CD14-positive monocyte (primary cell): ENCODE measurements at regions not wholly inside any gene's neighbourhood (a gene's known extent, or its start where the extent isn't known, plus 50 kb on each side); places are given as distances from the start of the nearest gene placed in this dataset.

Experiments used
- DNase-seq, 3 donors: peaks; one replicate each; pipeline ENCODE4 v3.0.0-alpha.2; 2011 to 2022
- H2AFZ ChIP-seq: 2 replicates; pipeline ENCODE4 v1.6.0; 2012; ENCODE audit warnings: mild to moderate bottlenecking, low read depth, low read length, inconsistent platforms; ENCODE audit not compliant: insufficient read depth, poor library complexity, severe bottlenecking
- H3K27ac ChIP-seq, 2 donors: 1 replicate in 1 of 2; 2 replicates in 1 of 2; pipeline ENCODE4 v1.5.1; 2012 to 2013; ENCODE audit warnings: low read length in 2 of 2, control low read depth in 1 of 2, inconsistent platforms in 1 of 2, low read depth in 1 of 2, mild to moderate bottlenecking in 1 of 2
- H3K27me3 ChIP-seq, 2 donors: one replicate each; pipeline versions ENCODE4 v1.6.0 to v1.6.1; 2011 to 2013; ENCODE audit warnings: low read length in 2 of 2; ENCODE audit not compliant: control insufficient read depth in 2 of 2, insufficient read depth in 2 of 2
- H3K36me3 ChIP-seq, 2 donors: replicated peaks in 1 of 2; 1 replicate in 1 of 2; 2 replicates in 1 of 2; pipeline versions ENCODE4 v1.5.1 to v1.6.1; 2012 to 2013; ENCODE audit warnings: low read length in 2 of 2, control low read depth in 1 of 2, inconsistent platforms in 1 of 2, mild to moderate bottlenecking in 1 of 2; ENCODE audit not compliant: insufficient read depth in 2 of 2, control insufficient read depth in 1 of 2
- H3K4me1 ChIP-seq, 2 donors: 1 replicate in 1 of 2; 2 replicates in 1 of 2; pipeline versions ENCODE4 v1.5.1 to v1.6.1; 2012 to 2013; ENCODE audit warnings: low read length in 2 of 2, control low read depth in 1 of 2, inconsistent platforms in 1 of 2, mild to moderate bottlenecking in 1 of 2, moderate library complexity in 1 of 2; ENCODE audit not compliant: insufficient read depth in 2 of 2, control insufficient read depth in 1 of 2
- H3K4me2 ChIP-seq: replicated peaks from 2 replicates; pipeline ENCODE3; 2012; ENCODE audit warnings: low read length, moderate library complexity, mild to moderate bottlenecking; ENCODE audit not compliant: poor library complexity, severe bottlenecking; ENCODE audit errors: extremely low read depth
- H3K4me3 ChIP-seq, 3 experiments: fragments of 200-600 bp in 1 of 3; sonication (generic) in 1 of 3; replicated peaks in 1 of 3; 1 replicate in 2 of 3; 2 replicates in 1 of 3; pipeline ENCODE4 v1.5.1; 2011 to 2013; ENCODE audit warnings: low read length in 3 of 3, mild to moderate bottlenecking in 3 of 3, control low read depth in 2 of 3, low read depth in 2 of 3, inconsistent platforms in 1 of 3, moderate library complexity in 1 of 3
- H3K79me2 ChIP-seq: 2 replicates; pipeline ENCODE4 v1.6.0; 2012; ENCODE audit warnings: mild to moderate bottlenecking, control low read depth, inconsistent platforms, low read length, moderate library complexity; ENCODE audit not compliant: insufficient read depth
- H3K9ac ChIP-seq: 2 replicates; pipeline ENCODE4 v1.6.0; 2017; ENCODE audit warnings: low read length, mild to moderate bottlenecking; ENCODE audit not compliant: insufficient read depth, poor library complexity, severe bottlenecking
- H3K9me3 ChIP-seq, 2 donors: replicated peaks in 1 of 2; 1 replicate in 1 of 2; 2 replicates in 1 of 2; pipeline versions ENCODE4 v1.5.1 to v1.6.1; 2012 to 2013; ENCODE audit warnings: low read length in 2 of 2, control low read depth in 1 of 2; ENCODE audit not compliant: control insufficient read depth in 1 of 2, insufficient read depth in 1 of 2
- H4K20me1 ChIP-seq: 2 replicates; pipeline ENCODE4 v1.6.0; 2012; ENCODE audit warnings: mild to moderate bottlenecking, low read length, control low read depth, moderate library complexity; ENCODE audit not compliant: insufficient read depth
- H3K27ac Mint-ChIP-seq, 7 donors: one replicate each; pipeline ENCODE4 v1.8.0; 2020; ENCODE audit warnings: mild to moderate bottlenecking in 7 of 7, mixed read lengths in 7 of 7, moderate library complexity in 6 of 7, inconsistent platforms in 2 of 7
- H3K27me3 Mint-ChIP-seq, 3 donors: one replicate each; pipeline ENCODE4 v1.8.0; 2021 to 2022; ENCODE audit warnings: low read depth in 3 of 3, mild to moderate bottlenecking in 3 of 3, mixed read lengths in 3 of 3, moderate library complexity in 3 of 3, inconsistent platforms in 1 of 3
- H3K36me3 Mint-ChIP-seq, 2 donors: one replicate each; pipeline ENCODE4 v1.8.0; 2020; ENCODE audit warnings: mixed read lengths in 2 of 2, inconsistent platforms in 1 of 2, mild to moderate bottlenecking in 1 of 2
- H3K4me1 Mint-ChIP-seq: one replicate; pipeline ENCODE4 v1.8.0; 2020; ENCODE audit warnings: mild to moderate bottlenecking, mixed read lengths
- H3K4me3 Mint-ChIP-seq, 2 donors: one replicate each; pipeline ENCODE4 v1.8.0; 2020; ENCODE audit warnings: mild to moderate bottlenecking in 2 of 2, mixed read lengths in 2 of 2, moderate library complexity in 1 of 2
- H3K9me3 Mint-ChIP-seq, 7 donors: one replicate each; pipeline ENCODE4 v1.8.0; 2020 to 2022; ENCODE audit warnings: mixed read lengths in 7 of 7, mild to moderate bottlenecking in 6 of 7, moderate library complexity in 6 of 7, inconsistent platforms in 2 of 7
- WGBS: methylation state at CpG from one replicate; pipeline ENCODE4 v1.1.5; 2013; ENCODE audit warnings: missing lambda C conversion rate; ENCODE audit not compliant: insufficient coverage; 5-methylcytosine and 5-hydroxymethylcytosine counted together
- intact Hi-C, 2 donors: fragments of 100-400 bp; cut with micrococcal nuclease; formaldehyde crosslinking; loops; one replicate each; pipeline versions ENCODE4 v1.15.0 to v1.15.1; 2023
- TF ChIP-seq, protein P1 (sequence below): fragments of 200-600 bp; IDR thresholded peaks from one replicate; pipeline ENCODE4 v1.8.0; 2022; ENCODE audit warnings: antibody characterized with exemption, mild to moderate bottlenecking

DNA sequence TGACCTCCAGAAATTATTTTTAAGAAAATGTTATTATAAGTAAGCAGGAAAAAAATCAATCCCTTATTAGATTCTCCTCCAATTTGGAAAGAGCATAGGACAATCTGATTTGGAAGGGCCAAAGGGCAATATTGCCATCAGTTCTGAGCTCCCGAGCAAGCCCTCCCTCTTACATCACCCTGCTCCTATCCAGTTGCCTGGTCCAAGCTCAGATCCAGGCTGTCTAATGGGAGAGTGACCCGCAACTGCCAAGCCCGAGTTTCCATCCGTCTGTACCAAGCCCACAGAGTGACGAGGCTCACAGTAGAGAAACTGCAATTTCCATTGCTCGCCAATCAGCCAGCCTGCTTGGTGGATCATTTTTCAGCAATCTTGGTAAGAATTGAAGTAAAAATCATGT is 187.7 kb downstream of the MEX3B start:
- no peak overlapping the region for H3K9ac ChIP-seq
- no peak overlapping the region for H3K4me3 Mint-ChIP-seq
- no peaks in the 10 kb centered on the region for H4K20me1 ChIP-seq
- H3K27ac Mint-ChIP-seq = no peak overlapping the region
- no peak overlapping the region for H3K4me3 ChIP-seq
- H3K9me3 Mint-ChIP-seq = peaks cover 0 to 3% (median 0%) of the 10 kb centered on the region in 7 donors
- H3K4me1 Mint-ChIP-seq = no peaks in the 10 kb centered on the region
- TF ChIP-seq, protein P1, sequence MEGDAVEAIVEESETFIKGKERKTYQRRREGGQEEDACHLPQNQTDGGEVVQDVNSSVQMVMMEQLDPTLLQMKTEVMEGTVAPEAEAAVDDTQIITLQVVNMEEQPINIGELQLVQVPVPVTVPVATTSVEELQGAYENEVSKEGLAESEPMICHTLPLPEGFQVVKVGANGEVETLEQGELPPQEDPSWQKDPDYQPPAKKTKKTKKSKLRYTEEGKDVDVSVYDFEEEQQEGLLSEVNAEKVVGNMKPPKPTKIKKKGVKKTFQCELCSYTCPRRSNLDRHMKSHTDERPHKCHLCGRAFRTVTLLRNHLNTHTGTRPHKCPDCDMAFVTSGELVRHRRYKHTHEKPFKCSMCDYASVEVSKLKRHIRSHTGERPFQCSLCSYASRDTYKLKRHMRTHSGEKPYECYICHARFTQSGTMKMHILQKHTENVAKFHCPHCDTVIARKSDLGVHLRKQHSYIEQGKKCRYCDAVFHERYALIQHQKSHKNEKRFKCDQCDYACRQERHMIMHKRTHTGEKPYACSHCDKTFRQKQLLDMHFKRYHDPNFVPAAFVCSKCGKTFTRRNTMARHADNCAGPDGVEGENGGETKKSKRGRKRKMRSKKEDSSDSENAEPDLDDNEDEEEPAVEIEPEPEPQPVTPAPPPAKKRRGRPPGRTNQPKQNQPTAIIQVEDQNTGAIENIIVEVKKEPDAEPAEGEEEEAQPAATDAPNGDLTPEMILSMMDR = no peak
- intact Hi-C loops = no loop called here
- H3K27me3 Mint-ChIP-seq = no peaks in the 10 kb centered on the region
- no peak overlapping the region for H3K27ac ChIP-seq
- no peaks in the 10 kb centered on the region for H3K9me3 ChIP-seq
- no peak for DNase-seq
- H3K79me2 ChIP-seq = no peaks in the 10 kb centered on the region
- no peaks in the 10 kb centered on the region for H3K36me3 Mint-ChIP-seq
- no peaks in the 10 kb centered on the region for H3K27me3 ChIP-seq
- 90% methylated on average over 2 of the region's 6 CpGs for WGBS
- no peak overlapping the region for H2AFZ ChIP-seq
- H3K4me2 ChIP-seq = no peak overlapping the region
- no peaks in the 10 kb centered on the region for H3K4me1 ChIP-seq
- no peaks in the 10 kb centered on the region for H3K36me3 ChIP-seq

DNA sequence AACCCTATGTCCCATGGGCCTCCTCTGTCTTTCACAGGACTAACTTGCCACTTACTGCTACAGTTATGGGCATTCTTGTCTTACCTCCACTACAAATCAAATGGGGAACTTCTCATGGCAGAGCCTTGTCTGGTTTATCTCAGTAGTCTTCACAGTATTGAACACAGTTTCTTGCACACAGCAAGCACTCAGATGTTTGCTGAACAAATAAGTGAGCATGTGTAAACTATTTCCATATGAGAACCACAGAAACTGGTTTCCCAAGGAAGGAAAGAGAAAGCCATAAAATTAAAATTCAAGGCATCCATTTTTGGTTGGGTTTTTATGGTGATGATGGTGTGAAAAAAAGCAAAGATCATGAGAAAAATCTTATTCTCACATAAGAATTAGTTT is 189.2 kb downstream of the MEX3B start:
- H3K9ac ChIP-seq = no peak overlapping the region

More for the DNA sequence above, 189.2 kb downstream of the MEX3B start:
- Histone ChIP-seq H3K9me3 (no peaks in the 10 kb centered on the region), H3K27me3 (no peaks in the 10 kb centered on the region), H4K20me1 (no peaks in the 10 kb centered on the region), H3K36me3 (no peaks in the 10 kb centered on the region), H3K4me2 (no peak overlapping the region), H3K4me3 (no peak overlapping the region), H3K79me2 (no peaks in the 10 kb centered on the region), H3K4me1 (no peaks in the 10 kb centered on the region), H2AFZ (no peak overlapping the region), H3K27ac (no peak overlapping the region)
- H3K27ac Mint-ChIP-seq = no peak overlapping the region
- intact Hi-C loops = no loop called here
- H3K4me3 Mint-ChIP-seq = no peak overlapping the region
- peaks cover 0 to 8% (median 0%) of the 10 kb centered on the region in 7 donors for H3K9me3 Mint-ChIP-seq
- no peak for DNase-seq
- H3K36me3 Mint-ChIP-seq = no peaks in the 10 kb centered on the region
- TF ChIP-seq, protein P1 = no peak
- no peaks in the 10 kb centered on the region for H3K27me3 Mint-ChIP-seq
- no peaks in the 10 kb centered on the region for H3K4me1 Mint-ChIP-seq
